Calu3 (cell line): ENCODE measurements at regions not wholly inside any gene's neighbourhood (a gene's known extent, or its start where the extent isn't known, plus 50 kb on each side); places are given as distances from the start of the nearest gene placed in this dataset.

Experiments used
- BruUV-seq: library from RNA; stranded (reverse); fragments of 400-500 nt; replicated peaks from 2 replicates; lab custom pipeline; 2021; lab: Mats Ljungman, UMichigan
- CTCF ChIA-PET: fragments of 300-600 bp; sonication (Branson Sonifier 250); formaldehyde crosslinking; loops from one replicate; lab custom pipeline; 2022; ENCODE audit warnings: antibody characterized with exemption; lab: Charles Lee
- DNase-seq: peaks from one replicate; pipeline ENCODE4 v3.0.0; 2022
- H3K27ac Mint-ChIP-seq: one replicate; pipeline ENCODE4 v1.8.0; 2022; ENCODE audit warnings: mixed read lengths; ENCODE audit not compliant: unreplicated experiment
- H3K27me3 Mint-ChIP-seq: one replicate; pipeline ENCODE4 v1.8.0; 2022; ENCODE audit warnings: mixed read lengths; ENCODE audit not compliant: unreplicated experiment
- H3K36me3 Mint-ChIP-seq: one replicate; pipeline ENCODE4 v1.8.0; 2022; ENCODE audit warnings: mild to moderate bottlenecking, moderate library complexity, mixed read lengths; ENCODE audit not compliant: insufficient read depth, unreplicated experiment
- H3K4me1 Mint-ChIP-seq: one replicate; pipeline ENCODE4 v1.8.0; 2022; ENCODE audit warnings: mild to moderate bottlenecking, low read depth, mixed read lengths; ENCODE audit not compliant: unreplicated experiment
- H3K4me3 Mint-ChIP-seq: one replicate; pipeline ENCODE4 v1.8.0; 2022; ENCODE audit warnings: mild to moderate bottlenecking, low read depth, moderate library complexity, mixed read lengths; ENCODE audit not compliant: unreplicated experiment
- H3K9me3 Mint-ChIP-seq: one replicate; pipeline ENCODE4 v1.8.0; 2022; ENCODE audit warnings: low read depth, mixed read lengths; ENCODE audit not compliant: unreplicated experiment
- CTCF ChIP-seq: fragments of 200-600 bp; IDR thresholded peaks from one replicate; pipeline ENCODE4 v1.8.0; 2022; ENCODE audit warnings: antibody characterized with exemption; ENCODE audit not compliant: unreplicated experiment
- intact Hi-C: fragments of 100-400 bp; cut with micrococcal nuclease; formaldehyde crosslinking; loops from one replicate; pipeline ENCODE4 v1.10.0; 2022; ENCODE audit not compliant: unreplicated experiment

GRCh38 chr5:16994565-16994964 is 58.5 kb upstream of the MYO10 start:
- Mint-ChIP-seq H3K4me3 (no peak overlapping the region), H3K9me3 (no peaks in the 10 kb centered on the region), H3K36me3 (peaks cover 8% of the 10 kb centered on the region)

GRCh38 chr5:16995372-16995771 is 59.3 kb upstream of the MYO10 start:
- Mint-ChIP-seq H3K4me1 (peaks cover 32% of the 10 kb centered on the region), H3K9me3 (no peaks in the 10 kb centered on the region), H3K27ac (no peak overlapping the region), H3K36me3 (peaks cover 10% of the 10 kb centered on the region), H3K4me3 (no peak overlapping the region), H3K27me3 (no peaks in the 10 kb centered on the region)
- TF ChIP-seq CTCF, result no peak
- DNase-seq, result no peak
- intact Hi-C loops, result no loop called here
- BruUV-seq, result no TSS peak
- CTCF ChIA-PET, result no interaction called here

More at GRCh38 chr5:16994565-16994964, 58.5 kb upstream of the MYO10 start:
- intact Hi-C loops, result loop anchor here (5.0 kb wide), 3 partner anchors 57 to 138 kb away; partner anchors contain the start of gene MYO10
- peak overlapping the region; percentile 23 for H3K27ac Mint-ChIP-seq
- no peak for TF ChIP-seq CTCF
- no peak for DNase-seq
- H3K4me1 Mint-ChIP-seq, result peaks cover 24% of the 10 kb centered on the region
- CTCF ChIA-PET, result interaction anchor here (0.6 to 0.7 kb wide), 2 partner anchors 91 to 118 kb away, joined by 3 to 4 read pairs; no protein-coding TSS in a partner anchor
- H3K27me3 Mint-ChIP-seq, result no peaks in the 10 kb centered on the region
- BruUV-seq, result no TSS peak

GRCh38 chr5:17000291-17000939 is 64.3 kb upstream of the MYO10 start:
- CTCF ChIA-PET, result interaction anchor here (0.5 to 1.0 kb wide), 4 partner anchors 13 to 264 kb away, joined by 3 to 8 read pairs (median 3); no protein-coding TSS in a partner anchor
- intact Hi-C loops, result no loop called here
- Mint-ChIP-seq H3K4me1 (peaks cover 24% of the 10 kb centered on the region), H3K27ac (peak overlapping the region; percentile 76), H3K36me3 (peaks cover 6% of the 10 kb centered on the region), H3K27me3 (no peaks in the 10 kb centered on the region), H3K9me3 (no peaks in the 10 kb centered on the region), H3K4me3 (peak overlapping the region; percentile 10)
- no peak for TF ChIP-seq CTCF
- peak; percentile 8 for DNase-seq
- BruUV-seq, result no TSS peak

GRCh38 chr5:17001428-17001827 is 65.3 kb upstream of the MYO10 start:
- Mint-ChIP-seq H3K4me1 (peaks cover 20% of the 10 kb centered on the region), H3K27ac (no peak overlapping the region), H3K36me3 (peaks cover 6% of the 10 kb centered on the region), H3K27me3 (no peaks in the 10 kb centered on the region), H3K4me3 (no peak overlapping the region), H3K9me3 (no peaks in the 10 kb centered on the region)
- intact Hi-C loops, result no loop called here
- CTCF ChIA-PET, result interaction anchor here (0.6 kb wide), 1 partner anchor 48 kb away, joined by 5 read pairs; no protein-coding TSS in a partner anchor
- no TSS peak for BruUV-seq
- TF ChIP-seq CTCF, result no peak
- DNase-seq, result no peak
